Fibroblast of lung (primary cell): ENCODE measurements at regions not wholly inside any gene's neighbourhood (a gene's known extent, or its start where the extent isn't known, plus 50 kb on each side); places are given as distances from the start of the nearest gene placed in this dataset.

ENCODE experiments used
- CTCF ChIP-seq, 2 donors: IDR thresholded peaks in 1 of 2; conservative IDR thresholded peaks in 1 of 2; 1 replicate in 1 of 2; 2 replicates in 1 of 2; pipeline ENCODE4 v1.5.1; 2011 to 2012; ENCODE audit warnings: low read length in 2 of 2, control low read depth in 1 of 2, inconsistent platforms in 1 of 2, low read depth in 1 of 2, mild to moderate bottlenecking in 1 of 2
- EZH2 ChIP-seq: IDR thresholded peaks from 2 replicates; pipeline ENCODE4 v1.5.1; 2012; ENCODE audit warnings: low read length, control low read depth, mild to moderate bottlenecking; ENCODE audit errors: missing control alignments

- TF ChIP-seq CTCF (conservative IDR thresholded peaks at IDR 0.05 in 1 of 2, IDR thresholded peaks at IDR 0.05 in 1 of 2; ENCODE audit: low read depth in 1 of 2, low read length in 2 of 2) (no peak), EZH2 (no peak)
Measured at GRCh38 chr14:101282418-101282817, 278.9 kb upstream of the DIO3 start.
